HCT116 (cell line): ENCODE measurements at regions not wholly inside any gene's neighbourhood (a gene's known extent, or its start where the extent isn't known, plus 50 kb on each side); places are given as distances from the start of the nearest gene placed in this dataset.

Experiments
- ATAC-seq: fragments of 200-7000 bp; cut with Tn5 transposase; 2 replicates; pipeline ENCODE4 v1.9.1; 2020; ENCODE audit warnings: mild to moderate bottlenecking, moderate library complexity
- BruUV-seq: library from RNA; stranded (reverse); fragments of 400-500 nt; replicated peaks from 2 replicates; lab custom pipeline; 2021; lab: Mats Ljungman, UMichigan
- CTCF ChIA-PET: fragments of 300-600 bp; sonication (Branson Sonifier 250); formaldehyde crosslinking; loops from one replicate; lab custom pipeline; 2021; ENCODE audit warnings: antibody characterized with exemption; lab: Charles Lee
- POLR2A ChIA-PET: fragments of 300-600, 350-600 bp; sonication (Branson Sonifier 250); formaldehyde crosslinking; loops from one replicate; lab custom pipeline; 2021; ENCODE audit warnings: antibody characterized with exemption; lab: Charles Lee
- RAD21 ChIA-PET, 2 experiments: fragments of 300-600 bp; sonication (Branson Sonifier 250); formaldehyde crosslinking; loops; one replicate each; lab custom pipeline; 2023; ENCODE audit warnings: low total read pairs in 2 of 2; ENCODE audit not compliant: uncharacterized antibody in 2 of 2, unreplicated experiment in 2 of 2, low non-redundant PET in 1 of 2; lab: Charles Lee
- DNase-seq: peaks from one replicate; pipeline ENCODE4 v3.0.0-alpha.2; 2010; ENCODE audit warnings: low read depth, low spot score
- H2AFZ ChIP-seq: fragments of 200-600 bp; shearing (Covaris generic), sonication (generic); 2 replicates; pipeline ENCODE4 v1.6.1; 2017; ENCODE audit warnings: low read depth, mixed run types, mixed read lengths, antibody characterized with exemption, low read length; ENCODE audit not compliant: poor library complexity, severe bottlenecking
- H3K27ac ChIP-seq: 2 replicates; pipeline ENCODE4 v1.5.1; 2012; ENCODE audit warnings: low read depth, low read length
- H3K27me3 ChIP-seq: fragments of 200-600 bp; sonication (generic); 2 replicates; pipeline ENCODE4 v1.6.1; 2016; ENCODE audit warnings: mixed run types, low read length, mixed read lengths; ENCODE audit not compliant: insufficient read depth
- H3K36me3 ChIP-seq, 2 experiments: fragments of 200-500 bp in 1 of 2; fragments of 200-600 bp in 1 of 2; sonication (Bioruptor generic) in 1 of 2; sonication (generic) in 1 of 2; 2 replicates each; pipeline versions ENCODE4 v1.5.1 to v1.6.1; 2014 to 2016; ENCODE audit warnings: low read length in 2 of 2, inconsistent platforms in 1 of 2, mixed read lengths in 1 of 2, mixed run types in 1 of 2; ENCODE audit not compliant: insufficient read depth in 2 of 2, control insufficient read depth in 1 of 2
- H3K4me1 ChIP-seq, 2 experiments: fragments of 200-600 bp in 1 of 2; sonication (generic) in 1 of 2; 2 replicates each; pipeline versions ENCODE4 v1.5.1 to v1.6.1; 2012 to 2017; ENCODE audit warnings: low read length in 2 of 2, inconsistent platforms in 1 of 2, mild to moderate bottlenecking in 1 of 2, mixed read lengths in 1 of 2, mixed run types in 1 of 2, moderate library complexity in 1 of 2; ENCODE audit not compliant: insufficient read depth in 2 of 2, control insufficient read depth in 1 of 2
- H3K4me2 ChIP-seq: fragments of 200-600 bp; sonication (generic); 2 replicates; pipeline ENCODE4 v1.6.1; 2017; ENCODE audit warnings: mixed run types, low read length, mixed read lengths
- H3K4me3 ChIP-seq, 2 experiments: fragments of 200-600 bp in 1 of 2; sonication (generic) in 1 of 2; replicated peaks in 1 of 2; 2 replicates each; pipeline ENCODE4 v1.5.1; 2011 to 2016; ENCODE audit warnings: low read length in 2 of 2, control low read depth in 1 of 2, low read depth in 1 of 2, mild to moderate bottlenecking in 1 of 2, mixed read lengths in 1 of 2, mixed run types in 1 of 2
- H3K79me2 ChIP-seq: fragments of 200-600 bp; sonication (generic); 2 replicates; pipeline ENCODE4 v1.6.1; 2017; ENCODE audit warnings: mild to moderate bottlenecking, mixed run types, low read length, moderate library complexity, mixed read lengths; ENCODE audit not compliant: insufficient read depth
- H3K9ac ChIP-seq: fragments of 200-600 bp; sonication (generic); 2 replicates; pipeline ENCODE4 v1.6.1; 2016; ENCODE audit warnings: low read length, mixed read lengths
- H3K9me2 ChIP-seq: fragments of 200-600 bp; sonication (generic), shearing (Covaris generic); 2 replicates; pipeline ENCODE4 v1.6.1; 2017; ENCODE audit warnings: mixed run types, mild to moderate bottlenecking, moderate library complexity; ENCODE audit not compliant: insufficient read depth
- H3K9me3 ChIP-seq, 2 experiments: fragments of 200-500 bp in 1 of 2; fragments of 200-600 bp in 1 of 2; sonication (Bioruptor generic) in 1 of 2; sonication (generic) in 1 of 2; 2 replicates each; pipeline ENCODE4 v1.6.1; 2014 to 2017; ENCODE audit warnings: low read length in 2 of 2, mixed read lengths in 2 of 2, inconsistent platforms in 1 of 2, low read depth in 1 of 2, mild to moderate bottlenecking in 1 of 2, mixed run types in 1 of 2, moderate library complexity in 1 of 2; ENCODE audit not compliant: control insufficient read depth in 1 of 2, insufficient read depth in 1 of 2
- H4K20me1 ChIP-seq: fragments of 200-600 bp; sonication (generic), shearing (Covaris generic); 2 replicates; pipeline ENCODE4 v1.6.1; 2017; ENCODE audit warnings: mixed run types, mild to moderate bottlenecking, moderate library complexity; ENCODE audit not compliant: insufficient read depth
- FOSL1 ChIP-seq: IDR thresholded peaks from 2 replicates; pipeline ENCODE4 v1.6.1; 2012; ENCODE audit warnings: low read depth
- JUND ChIP-seq: IDR thresholded peaks from 2 replicates; pipeline ENCODE4 v1.6.1; 2012
- RAD21 ChIP-seq: IDR thresholded peaks from 2 replicates; pipeline ENCODE4 v1.6.1; 2012; ENCODE audit warnings: low read depth, mild to moderate bottlenecking
- SIN3A ChIP-seq: IDR thresholded peaks from 2 replicates; pipeline ENCODE4 v1.6.1; 2012; ENCODE audit warnings: low read depth
- YY1 ChIP-seq: IDR thresholded peaks from 2 replicates; pipeline ENCODE4 v1.6.1; 2011; ENCODE audit warnings: low read length, low read depth, moderate library complexity, mild to moderate bottlenecking; ENCODE audit not compliant: insufficient replicate concordance; ENCODE audit errors: extremely low read depth
- ZFX ChIP-seq: fragments of 450-650 bp; IDR thresholded peaks from 2 replicates; pipeline ENCODE4 v1.6.1; 2017
- intact Hi-C: fragments of 100-400 bp; cut with micrococcal nuclease; formaldehyde crosslinking; loops from 2 replicates; pipeline ENCODE4 v1.10.0; 2022
- TF ChIP-seq, protein P1 (sequence below): IDR thresholded peaks from 2 replicates; pipeline ENCODE4 v1.6.1; 2012
- TF ChIP-seq, protein P2 (sequence below): IDR thresholded peaks from 2 replicates; pipeline ENCODE4 v1.6.1; 2011; ENCODE audit warnings: mild to moderate bottlenecking, low read length, moderate library complexity; ENCODE audit not compliant: insufficient replicate concordance; ENCODE audit errors: extremely low read depth
- TF ChIP-seq, protein P3 (sequence below), 3 experiments: fragments of 200-600 bp in 1 of 3; sonication (generic) in 1 of 3; IDR thresholded peaks in 2 of 3; conservative IDR thresholded peaks in 1 of 3; 2 replicates each; pipeline ENCODE4 v1.5.1; 2012 to 2017; ENCODE audit warnings: low read depth in 2 of 3, low read length in 2 of 3, antibody characterized with exemption in 1 of 3, borderline replicate concordance in 1 of 3, control low read depth in 1 of 3, mild to moderate bottlenecking in 1 of 3, mixed read lengths in 1 of 3, mixed run types in 1 of 3, moderate library complexity in 1 of 3; ENCODE audit not compliant: insufficient read depth in 1 of 3

DNA sequence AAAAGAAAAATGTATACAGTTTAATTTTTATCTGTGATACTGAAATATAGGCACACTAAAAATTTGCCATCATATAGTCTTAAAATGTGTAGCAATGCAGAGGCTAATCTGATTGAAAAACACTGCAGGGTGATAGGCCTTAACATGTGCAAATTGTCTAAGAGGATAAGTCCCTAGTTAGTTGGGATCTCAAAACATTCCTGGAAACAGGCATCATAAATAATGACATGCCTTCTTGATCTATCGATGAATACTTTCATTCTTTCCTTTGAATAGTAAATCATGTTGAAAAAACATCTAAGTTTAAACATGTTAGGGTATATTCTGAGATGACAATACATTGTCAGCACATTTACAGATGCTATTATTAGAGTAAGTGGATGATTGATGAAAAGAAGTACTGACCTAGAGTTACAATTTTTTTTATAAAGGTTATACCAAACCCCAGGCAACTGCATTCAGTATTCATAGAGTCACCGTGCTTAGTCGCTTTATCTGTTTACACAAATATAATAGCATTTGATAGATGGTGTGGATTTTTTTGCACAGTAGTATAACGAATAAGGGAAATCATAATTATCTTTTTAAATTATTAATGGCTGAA, 668.2 kb upstream of the ADGRL3 start:
- Histone ChIP-seq H3K4me1 (no peaks in the 10 kb centered on the region), H3K27me3 (no peaks in the 10 kb centered on the region), H3K79me2 (no peaks in the 10 kb centered on the region), H3K9me3 (peaks cover 0 to 7% of the 10 kb centered on the region in 2 experiments; a peak in 3 of 4 replicates), H3K9me2 (no peaks in the 10 kb centered on the region), H3K9ac (no peak overlapping the region), H3K4me3 (no peak overlapping the region), H3K27ac (no peak overlapping the region), H3K4me2 (no peak overlapping the region), H2AFZ (no peak overlapping the region), H3K36me3 (no peaks in the 10 kb centered on the region), H4K20me1 (no peaks in the 10 kb centered on the region)
- ChIA-PET POLR2A (no interaction called here), RAD21 (no interaction called here), CTCF (no interaction called here)
- DNase-seq (no peak), ATAC-seq (no peak)
- intact Hi-C loops: no loop called here
- BruUV-seq: no TSS peak
- TF ChIP-seq FOSL1 (no peak), JUND (no peak), SIN3A (no peak)
- TF ChIP-seq, protein P1, sequence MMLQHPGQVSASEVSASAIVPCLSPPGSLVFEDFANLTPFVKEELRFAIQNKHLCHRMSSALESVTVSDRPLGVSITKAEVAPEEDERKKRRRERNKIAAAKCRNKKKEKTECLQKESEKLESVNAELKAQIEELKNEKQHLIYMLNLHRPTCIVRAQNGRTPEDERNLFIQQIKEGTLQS: no peak

DNA sequence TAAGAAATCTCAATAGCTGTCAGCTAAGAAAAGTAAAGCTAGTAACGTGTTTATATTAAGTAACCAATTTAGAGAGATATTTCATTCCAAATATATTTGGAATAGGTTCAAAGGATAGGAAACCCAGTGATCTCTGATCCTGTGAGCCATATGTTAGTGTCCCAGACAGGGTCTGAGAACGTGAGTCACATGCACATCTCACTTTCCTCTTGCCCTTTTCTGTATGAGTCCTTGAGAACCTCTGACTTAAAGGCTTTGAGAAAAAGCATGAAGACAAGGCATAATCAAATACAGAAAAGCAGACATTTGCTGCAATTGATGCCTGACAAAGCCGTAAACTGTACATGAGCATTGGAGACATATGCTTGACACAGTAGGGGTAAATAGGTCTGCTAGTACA, 655.1 kb upstream of the ADGRL3 start:
- Histone ChIP-seq H3K4me1 (no peaks in the 10 kb centered on the region), H3K9me3 (peaks cover 11 to 15% of the 10 kb centered on the region in 2 experiments; a peak in 2 of 4 replicates), H3K36me3 (no peaks in the 10 kb centered on the region), H3K79me2 (no peaks in the 10 kb centered on the region), H3K4me3 (no peak overlapping the region), H3K9ac (no peak overlapping the region), H3K9me2 (no peaks in the 10 kb centered on the region), H2AFZ (no peak overlapping the region), H3K27ac (no peak overlapping the region), H4K20me1 (no peaks in the 10 kb centered on the region), H3K4me2 (no peak overlapping the region), H3K27me3 (no peaks in the 10 kb centered on the region)
- ChIA-PET CTCF (no interaction called here), POLR2A (no interaction called here), RAD21 (no interaction called here)
- ATAC-seq: no peak
- no peak for DNase-seq
- TF ChIP-seq YY1: no peak
- no peak for TF ChIP-seq RAD21
- no peak for TF ChIP-seq ZFX
- TF ChIP-seq, protein P2, sequence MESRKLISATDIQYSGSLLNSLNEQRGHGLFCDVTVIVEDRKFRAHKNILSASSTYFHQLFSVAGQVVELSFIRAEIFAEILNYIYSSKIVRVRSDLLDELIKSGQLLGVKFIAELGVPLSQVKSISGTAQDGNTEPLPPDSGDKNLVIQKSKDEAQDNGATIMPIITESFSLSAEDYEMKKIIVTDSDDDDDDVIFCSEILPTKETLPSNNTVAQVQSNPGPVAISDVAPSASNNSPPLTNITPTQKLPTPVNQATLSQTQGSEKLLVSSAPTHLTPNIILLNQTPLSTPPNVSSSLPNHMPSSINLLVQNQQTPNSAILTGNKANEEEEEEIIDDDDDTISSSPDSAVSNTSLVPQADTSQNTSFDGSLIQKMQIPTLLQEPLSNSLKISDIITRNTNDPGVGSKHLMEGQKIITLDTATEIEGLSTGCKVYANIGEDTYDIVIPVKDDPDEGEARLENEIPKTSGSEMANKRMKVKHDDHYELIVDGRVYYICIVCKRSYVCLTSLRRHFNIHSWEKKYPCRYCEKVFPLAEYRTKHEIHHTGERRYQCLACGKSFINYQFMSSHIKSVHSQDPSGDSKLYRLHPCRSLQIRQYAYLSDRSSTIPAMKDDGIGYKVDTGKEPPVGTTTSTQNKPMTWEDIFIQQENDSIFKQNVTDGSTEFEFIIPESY: no peak
- TF ChIP-seq, protein P3, sequence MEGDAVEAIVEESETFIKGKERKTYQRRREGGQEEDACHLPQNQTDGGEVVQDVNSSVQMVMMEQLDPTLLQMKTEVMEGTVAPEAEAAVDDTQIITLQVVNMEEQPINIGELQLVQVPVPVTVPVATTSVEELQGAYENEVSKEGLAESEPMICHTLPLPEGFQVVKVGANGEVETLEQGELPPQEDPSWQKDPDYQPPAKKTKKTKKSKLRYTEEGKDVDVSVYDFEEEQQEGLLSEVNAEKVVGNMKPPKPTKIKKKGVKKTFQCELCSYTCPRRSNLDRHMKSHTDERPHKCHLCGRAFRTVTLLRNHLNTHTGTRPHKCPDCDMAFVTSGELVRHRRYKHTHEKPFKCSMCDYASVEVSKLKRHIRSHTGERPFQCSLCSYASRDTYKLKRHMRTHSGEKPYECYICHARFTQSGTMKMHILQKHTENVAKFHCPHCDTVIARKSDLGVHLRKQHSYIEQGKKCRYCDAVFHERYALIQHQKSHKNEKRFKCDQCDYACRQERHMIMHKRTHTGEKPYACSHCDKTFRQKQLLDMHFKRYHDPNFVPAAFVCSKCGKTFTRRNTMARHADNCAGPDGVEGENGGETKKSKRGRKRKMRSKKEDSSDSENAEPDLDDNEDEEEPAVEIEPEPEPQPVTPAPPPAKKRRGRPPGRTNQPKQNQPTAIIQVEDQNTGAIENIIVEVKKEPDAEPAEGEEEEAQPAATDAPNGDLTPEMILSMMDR (IDR thresholded peaks at IDR 0.05 in 2 of 3, conservative IDR thresholded peaks at IDR 0.05 in 1 of 3; ENCODE audit: borderline replicate concordance in 1 of 3, insufficient read depth in 1 of 3, low read depth in 2 of 3, low read length in 2 of 3): no peak
- intact Hi-C loops: no loop called here
- BruUV-seq: no TSS peak
